ENCODE measurements at regions not wholly inside any gene's neighbourhood (a gene's known extent, or its start where the extent isn't known, plus 50 kb on each side); places are given as distances from the start of the nearest gene placed in this dataset.

- Histone ChIP-seq H2AFZ (ENCODE audit: low read depth, low read length, poor library complexity, severe bottlenecking) (no peak overlapping the region), H3K27ac (ENCODE audit: low read depth, low read length) (no peak overlapping the region), H4K20me1 (ENCODE audit: insufficient read depth) (no peaks in the 10 kb centered on the region), H3K27me3 (ENCODE audit: insufficient read depth, low read length) (no peaks in the 10 kb centered on the region), H3K4me1 (ENCODE audit: control insufficient read depth in 1 of 2, insufficient read depth in 2 of 2, low read length in 2 of 2) (no peaks in the 10 kb centered on the region), H3K79me2 (ENCODE audit: insufficient read depth, low read length) (no peaks in the 10 kb centered on the region), H3K9me3 (ENCODE audit: control insufficient read depth in 1 of 2, insufficient read depth in 1 of 2, low read depth in 1 of 2, low read length in 2 of 2) (peaks cover 4 to 8% of the 10 kb centered on the region in 2 experiments; a peak in 2 of 4 replicates), H3K9ac (ENCODE audit: low read length) (no peak overlapping the region), H3K4me2 (ENCODE audit: low read length) (no peak overlapping the region), H3K36me3 (ENCODE audit: control insufficient read depth in 1 of 2, insufficient read depth in 2 of 2, low read length in 2 of 2) (no peaks in the 10 kb centered on the region), H3K9me2 (ENCODE audit: insufficient read depth) (no peaks in the 10 kb centered on the region), H3K4me3 (replicated peaks in 1 of 2; ENCODE audit: low read depth in 1 of 2, low read length in 2 of 2) (no peak overlapping the region)
- intact Hi-C loops (cut with micrococcal nuclease) = no loop called here
- RAD21 ChIA-PET (ENCODE audit: low non-redundant PET in 1 of 2, low total read pairs in 2 of 2, uncharacterized antibody in 2 of 2, unreplicated experiment in 2 of 2) = no interaction called here
- no TSS peak for BruUV-seq (replicated peaks)
- DNase-seq (ENCODE audit: low read depth, low spot score) (no peak), ATAC-seq (no peak)
- POLR2A ChIA-PET = no interaction called here
- CTCF ChIA-PET = no interaction called here
- TF ChIP-seq SP1 (IDR thresholded peaks at IDR 0.05; ENCODE audit: low read depth) (no peak), ZNF274 (IDR thresholded peaks at IDR 0.05; ENCODE audit: low read depth, low read length) (no peak), CEBPB (IDR thresholded peaks at IDR 0.05; ENCODE audit: low read depth) (no peak), CBX3 (IDR thresholded peaks at IDR 0.05; ENCODE audit: low read depth) (no peak), CTCF (IDR thresholded peaks at IDR 0.05 in 2 of 3, conservative IDR thresholded peaks at IDR 0.05 in 1 of 3; ENCODE audit: borderline replicate concordance in 1 of 3, insufficient read depth in 1 of 3, low read depth in 2 of 3, low read length in 2 of 3) (no peak), EGR1 (IDR thresholded peaks at IDR 0.05; ENCODE audit: low read depth) (no peak), ELF1 (IDR thresholded peaks at IDR 0.05; ENCODE audit: borderline replicate concordance, low read depth) (no peak), MAX (IDR thresholded peaks at IDR 0.05) (no peak), RAD21 (IDR thresholded peaks at IDR 0.05; ENCODE audit: low read depth) (no peak), ZFX (IDR thresholded peaks at IDR 0.05) (no peak), EZH2 (IDR thresholded peaks at IDR 0.05) (no peak), TCF7L2 (IDR thresholded peaks at IDR 0.05; ENCODE audit: borderline replicate concordance, extremely low read depth, insufficient read depth, insufficient read length) (no peak), POLR2AphosphoS5 (IDR thresholded peaks at IDR 0.05; ENCODE audit: low read depth, low read length) (no peak), POLR2A (IDR thresholded peaks at IDR 0.05; ENCODE audit: borderline replicate concordance, extremely low read depth, insufficient read depth, insufficient read length) (no peak), FOSL1 (IDR thresholded peaks at IDR 0.05; ENCODE audit: low read depth) (no peak), EZH2phosphoT487 (IDR thresholded peaks at IDR 0.05; ENCODE audit: borderline replicate concordance) (no peak), SIN3A (IDR thresholded peaks at IDR 0.05; ENCODE audit: low read depth) (no peak), ZBTB33 (IDR thresholded peaks at IDR 0.05; ENCODE audit: extremely low read depth, insufficient replicate concordance, low read length) (no peak), SRF (IDR thresholded peaks at IDR 0.05; ENCODE audit: low read depth) (no peak), JUND (IDR thresholded peaks at IDR 0.05) (no peak)
Observed at GRCh38 chr3:75129101-75129500, 514.6 kb upstream of the CNTN3 start.

Measured in HCT116 (cell line).